GM18517 (cell line): ENCODE measurements at regions not wholly inside any gene's neighbourhood (a gene's known extent, or its start where the extent isn't known, plus 50 kb on each side); places are given as distances from the start of the nearest gene placed in this dataset.

Source experiments
- ATAC-seq: cut with Tn5 transposase; IDR thresholded peaks from one replicate; pipeline ENCODE4 v1.9.1; 2021; ENCODE audit warnings: mild to moderate bottlenecking, moderate library complexity; ENCODE audit not compliant: unreplicated experiment

DNA sequence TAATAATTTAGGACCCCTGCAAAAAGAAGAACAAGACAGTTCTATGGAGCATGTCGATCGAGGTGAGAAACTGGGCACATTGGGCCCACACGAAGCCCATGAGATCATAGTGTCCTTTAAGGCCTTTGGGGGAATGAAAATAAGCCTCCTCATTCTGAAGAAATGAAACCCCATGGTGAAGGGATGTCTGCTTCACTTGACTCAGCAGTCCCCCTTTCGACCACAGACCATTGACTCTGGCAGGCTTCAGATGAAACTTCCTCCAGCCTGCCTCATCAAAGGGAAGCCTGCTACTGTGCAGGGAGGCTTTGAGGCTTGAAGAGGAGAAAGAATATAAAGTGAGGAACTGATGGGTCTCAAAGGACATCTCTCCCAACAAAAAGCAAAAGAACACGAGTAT is 144.2 kb upstream of the FBXL4 start:
- no peak for ATAC-seq

DNA sequence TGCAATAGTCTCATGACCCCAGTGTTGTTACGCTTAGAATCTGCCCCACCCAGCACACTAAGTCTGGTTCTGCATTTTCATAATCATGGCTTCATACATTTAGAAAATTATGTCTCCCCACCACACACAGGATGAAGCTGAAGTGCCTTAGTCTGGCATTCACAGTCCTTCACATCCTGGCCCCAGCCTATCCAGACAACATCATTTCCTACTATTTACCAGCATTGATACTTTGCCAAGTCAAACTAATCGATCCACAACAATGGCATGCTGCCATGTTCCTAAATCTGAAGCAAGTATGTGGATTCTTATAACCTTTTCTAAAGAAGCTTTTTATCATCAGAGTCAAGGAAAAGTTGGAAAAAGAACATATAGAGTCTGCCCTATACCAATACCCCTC is 132.4 kb upstream of the FBXL4 start:
- ATAC-seq = no peak

DNA sequence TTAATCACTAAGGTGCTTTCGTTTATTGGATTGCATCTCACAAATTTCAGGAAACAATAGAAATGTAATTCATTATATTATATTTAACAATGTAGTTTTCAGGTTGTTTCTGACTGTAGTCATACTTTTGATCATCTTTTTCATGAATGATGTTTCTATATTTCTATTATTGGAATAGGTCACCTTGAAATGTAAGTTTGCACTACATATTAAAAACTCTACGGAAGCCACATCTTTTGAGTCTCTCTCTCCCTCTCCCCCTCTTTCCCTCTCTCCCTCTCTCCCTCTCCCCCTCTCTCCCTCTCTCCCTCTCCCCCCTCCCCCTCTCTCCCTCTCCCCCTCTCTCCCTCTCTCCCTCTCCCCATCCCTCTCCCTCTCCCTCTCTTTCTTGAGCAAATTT is 131.3 kb upstream of the FBXL4 start:
- ATAC-seq = no peak

DNA sequence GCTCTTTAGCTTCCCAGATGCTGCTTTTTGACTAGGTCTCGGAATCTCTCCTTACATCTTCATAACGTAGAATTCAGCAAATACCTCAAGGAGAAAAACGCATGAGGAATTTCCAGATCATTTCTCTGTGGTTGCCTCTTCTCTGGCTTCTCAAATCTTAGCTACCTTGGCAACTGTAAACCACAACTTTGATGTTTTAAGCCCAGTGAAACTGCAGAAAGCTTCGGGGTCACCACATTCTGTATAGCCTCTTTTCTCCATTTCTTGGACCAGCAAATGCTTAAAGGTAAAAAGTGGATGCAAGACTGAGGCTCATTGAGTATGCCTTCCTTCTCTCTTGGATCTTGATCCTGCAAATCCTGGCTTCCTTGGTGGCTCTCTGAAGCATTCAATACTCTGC is 125.5 kb upstream of the FBXL4 start:
- no peak for ATAC-seq

DNA sequence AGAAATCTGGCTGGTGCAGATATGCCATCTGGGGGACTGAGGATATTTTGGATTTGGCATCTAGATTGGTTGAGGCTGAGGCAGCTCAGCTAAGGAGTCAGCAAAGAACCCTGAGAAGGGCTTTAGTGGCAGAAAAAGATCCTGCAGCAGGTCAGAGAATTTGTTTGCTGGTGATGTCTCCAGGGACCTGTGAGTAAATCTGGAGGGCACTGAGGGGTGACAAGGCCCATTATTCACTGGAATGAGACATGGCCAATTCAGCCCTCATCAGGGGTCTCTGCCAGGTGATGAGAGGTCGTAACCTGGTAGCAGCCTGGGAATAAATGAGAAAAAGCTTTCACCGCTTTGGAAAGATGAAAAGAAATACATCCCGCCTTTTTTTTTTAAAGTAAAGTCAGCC is 118.3 kb upstream of the FBXL4 start:
- ATAC-seq = no peak

DNA sequence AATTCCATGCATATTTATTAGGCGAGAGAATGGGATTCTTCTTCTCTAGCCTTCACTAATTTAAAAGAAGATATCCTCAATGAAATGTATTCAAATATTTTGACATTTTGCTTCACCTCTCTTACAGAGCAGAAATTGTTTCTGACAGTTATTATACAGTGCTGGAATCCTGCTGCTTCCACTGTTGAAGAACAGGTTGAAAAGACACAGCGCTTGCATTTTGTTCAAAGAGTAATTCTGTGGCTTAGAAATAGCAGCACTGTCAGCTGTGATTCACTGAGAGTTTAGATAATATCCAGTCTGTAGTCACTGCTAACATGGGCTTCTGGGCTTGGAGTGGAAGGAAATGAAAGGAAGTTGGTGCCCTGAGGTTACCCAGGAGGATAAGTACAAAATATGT is 117.1 kb upstream of the FBXL4 start:
- no peak for ATAC-seq

DNA sequence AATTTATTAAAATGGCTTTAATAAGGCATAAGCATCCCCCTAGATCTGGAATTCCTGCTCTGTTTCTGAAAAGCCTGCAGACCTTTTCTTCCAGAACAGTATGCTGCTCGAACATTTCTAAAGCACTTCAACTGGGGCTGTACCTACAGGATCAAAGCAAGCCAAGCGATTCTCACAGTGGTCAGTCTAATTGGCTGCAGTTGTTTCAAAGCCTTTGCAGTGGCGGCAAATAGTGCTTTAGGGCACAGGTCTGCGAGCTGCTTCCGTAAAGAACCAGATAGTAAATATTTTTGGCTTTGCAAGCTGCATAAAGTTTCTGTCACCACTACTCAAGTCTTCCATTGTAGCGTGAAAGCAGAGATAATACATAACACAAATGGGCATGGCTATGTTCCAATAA is 88.9 kb upstream of the FBXL4 start:
- no peak for ATAC-seq

DNA sequence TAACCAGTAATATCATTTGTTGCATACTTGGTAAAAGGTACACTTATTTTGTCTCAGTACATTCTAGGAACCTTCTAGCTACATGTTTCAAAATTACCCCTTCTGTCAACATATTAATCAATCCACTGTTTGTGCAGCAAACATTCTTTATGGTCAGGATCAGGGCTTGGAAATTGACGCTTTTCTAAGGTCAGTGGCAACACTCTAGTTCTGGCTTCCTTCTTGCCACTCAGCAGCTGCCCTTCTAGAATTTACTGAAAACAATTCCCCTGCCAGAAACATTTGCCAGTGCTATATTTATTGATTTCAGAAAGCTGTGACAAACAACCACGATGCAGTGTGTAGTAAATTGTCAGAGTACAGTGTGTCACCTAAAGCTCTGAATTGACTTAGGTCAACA is 84.7 kb upstream of the FBXL4 start:
- no peak for ATAC-seq

DNA sequence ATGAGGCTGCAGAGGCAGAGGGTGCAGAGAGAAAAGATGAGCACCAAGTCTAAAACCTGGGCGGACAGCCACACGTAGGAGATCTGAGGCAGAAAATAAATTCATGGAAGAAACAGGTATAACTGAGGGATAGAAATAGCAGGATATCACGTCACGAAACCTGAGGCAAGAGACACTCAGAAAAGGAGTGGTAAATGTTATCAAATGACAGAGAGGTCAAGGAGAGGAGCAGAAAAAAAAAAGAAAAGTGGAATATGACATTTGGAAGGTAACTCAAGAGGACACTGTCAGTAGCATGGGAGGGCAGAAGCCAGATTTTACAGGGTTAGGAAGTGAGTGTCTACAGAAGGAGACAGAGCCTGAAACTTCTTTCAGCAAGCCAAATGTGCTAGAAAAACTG is 84.2 kb upstream of the FBXL4 start:
- no peak for ATAC-seq

DNA sequence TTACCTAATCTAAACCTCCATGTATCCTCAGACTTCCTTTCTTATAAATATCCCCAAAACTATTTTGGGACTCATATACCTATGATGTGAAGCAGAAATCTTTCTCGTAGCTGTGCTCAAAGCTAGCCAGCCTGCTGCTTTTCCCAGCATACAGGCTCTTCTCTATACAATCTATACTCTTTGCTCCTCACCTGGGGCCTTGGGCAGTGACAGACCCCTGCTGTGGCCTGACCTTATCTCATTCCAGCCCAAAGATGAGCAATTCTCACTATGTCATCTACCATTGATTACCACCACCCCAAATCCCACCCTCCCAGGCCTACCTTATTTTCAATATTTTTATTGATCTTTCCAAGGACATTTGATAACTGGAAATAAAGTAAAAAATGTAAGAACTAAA is 83.2 kb upstream of the FBXL4 start:
- ATAC-seq = no peak

DNA sequence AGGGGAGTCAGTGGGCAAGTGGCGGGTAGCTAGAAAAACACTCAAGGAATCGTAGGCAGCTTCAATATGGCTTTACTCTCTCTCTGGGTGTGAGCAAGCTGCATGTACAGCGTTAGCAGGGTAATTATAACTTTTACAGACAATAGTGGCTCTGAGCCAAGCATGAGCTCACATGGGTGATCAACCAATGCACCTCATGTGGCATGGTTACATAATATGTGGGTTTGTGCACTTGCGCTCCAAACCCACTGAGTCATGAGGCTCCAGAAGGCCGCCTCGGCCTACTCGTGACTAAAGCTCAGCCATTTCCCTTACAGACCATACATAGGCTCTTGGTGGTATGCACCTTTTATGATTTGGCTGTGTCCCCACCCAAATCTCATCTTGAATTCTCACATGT is 78.4 kb upstream of the FBXL4 start:
- no peak for ATAC-seq

DNA sequence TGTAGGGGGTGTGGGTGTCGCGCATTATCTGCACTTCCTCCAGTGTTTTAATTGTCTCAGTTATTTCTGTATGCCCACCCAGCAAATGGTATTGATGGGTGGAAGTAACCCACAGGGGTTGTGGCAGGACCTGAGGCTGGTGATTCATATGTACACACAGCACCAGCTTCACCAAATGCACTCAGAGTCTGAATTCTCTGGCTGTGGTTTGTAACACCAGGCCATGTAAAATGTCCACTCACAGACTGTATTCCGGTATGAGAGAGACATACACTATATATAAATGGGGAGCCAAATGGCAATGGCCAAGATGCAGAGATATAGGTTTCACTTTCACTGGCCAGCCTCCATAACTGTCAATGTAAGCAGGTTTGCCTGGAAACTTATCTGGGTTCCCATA is 76.3 kb upstream of the FBXL4 start:
- no peak for ATAC-seq

DNA sequence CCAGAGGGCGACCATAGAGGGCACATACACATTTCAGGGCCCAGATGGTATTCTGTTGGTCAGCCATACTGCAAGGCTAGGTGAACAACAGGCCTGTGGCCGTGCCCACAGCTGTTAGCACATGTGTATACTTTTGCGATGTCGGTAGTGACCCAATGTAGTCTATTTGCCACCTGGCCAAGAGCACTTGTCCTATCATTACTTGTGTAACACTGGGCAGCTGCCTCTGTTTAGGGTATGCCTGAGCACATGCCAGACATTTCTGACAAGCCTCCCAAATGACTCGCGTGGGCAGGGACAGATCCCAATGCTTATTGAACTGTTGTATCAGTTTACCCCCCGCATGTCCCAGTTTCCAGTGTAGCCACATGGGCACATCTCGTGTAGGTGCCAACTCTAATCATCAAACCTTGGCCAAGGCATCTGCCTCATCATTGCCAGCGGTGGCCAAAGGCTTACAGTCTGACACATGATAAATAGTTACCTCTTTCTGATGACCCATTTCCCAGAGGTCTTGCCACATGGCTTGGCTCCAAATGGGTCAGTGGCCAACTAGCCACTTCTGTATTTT is 74.4 kb upstream of the FBXL4 start:
- no peak for ATAC-seq

DNA sequence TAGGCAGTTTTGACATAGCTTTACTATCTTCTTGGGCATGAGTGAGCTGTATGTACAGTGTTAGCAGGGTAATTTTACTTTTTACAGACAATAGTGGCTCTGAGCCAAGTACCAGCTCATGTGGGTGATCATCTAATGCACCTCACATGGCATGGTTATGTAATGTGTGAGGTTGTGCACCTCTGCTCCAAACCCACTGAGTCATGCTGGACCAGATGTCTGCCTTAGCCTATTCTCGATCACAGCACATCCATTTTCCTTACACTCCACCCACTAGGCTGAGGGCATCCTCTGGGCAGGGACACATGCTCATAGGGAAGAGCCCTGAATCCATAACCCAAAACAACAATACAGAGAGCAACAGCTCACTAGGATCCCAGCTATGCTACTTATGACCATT is 71.6 kb upstream of the FBXL4 start:
- ATAC-seq = no peak

DNA sequence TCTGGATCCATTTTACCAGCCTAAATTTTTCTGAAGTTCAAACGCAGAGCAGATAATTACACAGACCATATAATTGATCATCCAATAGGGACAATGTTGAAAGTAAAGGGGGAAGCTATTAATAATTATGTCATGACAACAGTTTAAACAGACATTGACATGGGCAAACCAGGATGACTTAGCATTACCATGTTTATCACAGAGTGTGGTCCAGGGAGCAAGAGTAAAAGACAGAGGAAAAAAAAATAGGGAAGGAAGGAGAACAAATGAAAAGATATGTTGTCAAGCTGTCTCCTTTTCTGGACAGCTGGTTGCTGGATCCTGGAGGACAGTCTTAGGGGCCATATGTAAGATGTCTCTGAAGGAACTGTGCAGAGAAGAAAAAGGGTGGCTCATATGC is 69.4 kb upstream of the FBXL4 start:
- no peak for ATAC-seq

DNA sequence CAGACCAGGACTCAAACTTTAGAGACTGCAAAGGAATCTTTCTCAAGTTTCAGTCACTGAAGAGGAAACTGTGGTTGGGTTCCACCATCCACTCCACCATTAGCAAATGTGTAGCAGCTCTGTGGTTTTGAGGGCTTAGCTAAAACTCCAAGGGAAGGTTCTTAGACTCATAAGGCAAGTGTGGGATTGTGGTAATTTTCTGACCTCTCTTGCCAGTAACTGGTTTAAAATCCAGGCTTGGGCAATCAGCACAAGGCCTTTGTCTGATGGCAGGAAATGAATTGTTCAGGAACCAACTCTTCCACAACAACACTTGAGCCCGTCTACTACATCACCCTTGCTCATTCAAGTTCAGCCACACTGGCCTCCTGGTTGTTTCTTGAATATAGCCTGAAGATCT is 68.6 kb upstream of the FBXL4 start:
- ATAC-seq = no peak

DNA sequence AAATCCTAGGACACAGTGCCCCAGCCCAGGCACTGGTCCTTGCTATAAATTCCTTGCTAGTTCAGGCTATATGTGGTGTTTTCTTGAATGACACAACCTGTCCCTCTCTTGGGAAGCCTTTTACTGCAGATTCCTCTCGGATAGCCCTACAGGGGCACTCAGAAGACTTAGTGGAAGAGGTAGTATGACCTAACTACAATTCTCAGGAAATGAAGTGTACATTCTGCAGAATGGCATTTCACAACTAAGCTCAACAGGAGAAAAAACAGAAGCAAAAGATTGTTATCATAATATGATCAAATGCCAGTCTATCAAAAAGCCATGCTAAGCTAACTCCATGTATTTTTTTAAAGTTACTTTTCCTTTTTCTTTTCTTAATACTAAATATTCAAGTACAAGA is 66.3 kb upstream of the FBXL4 start:
- ATAC-seq = no peak

DNA sequence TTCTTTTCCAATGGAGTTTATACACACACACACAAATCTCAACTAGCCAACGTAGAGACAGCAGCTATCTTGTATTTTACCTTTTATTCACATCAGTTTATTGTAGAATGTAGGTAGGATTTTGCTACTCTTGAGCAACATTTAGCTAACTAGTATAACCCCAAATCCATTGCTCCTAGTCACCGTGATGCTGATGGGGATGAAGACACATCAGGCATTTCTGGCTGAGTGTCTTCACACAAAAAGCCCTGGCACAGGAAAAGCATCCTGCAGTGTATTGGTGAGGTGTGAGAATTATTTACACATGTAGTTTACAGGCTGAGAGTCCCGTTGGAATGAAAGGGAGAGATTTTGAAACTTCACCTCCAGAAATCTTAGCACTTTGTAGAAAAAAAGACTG is 65.9 kb upstream of the FBXL4 start:
- no peak for ATAC-seq

DNA sequence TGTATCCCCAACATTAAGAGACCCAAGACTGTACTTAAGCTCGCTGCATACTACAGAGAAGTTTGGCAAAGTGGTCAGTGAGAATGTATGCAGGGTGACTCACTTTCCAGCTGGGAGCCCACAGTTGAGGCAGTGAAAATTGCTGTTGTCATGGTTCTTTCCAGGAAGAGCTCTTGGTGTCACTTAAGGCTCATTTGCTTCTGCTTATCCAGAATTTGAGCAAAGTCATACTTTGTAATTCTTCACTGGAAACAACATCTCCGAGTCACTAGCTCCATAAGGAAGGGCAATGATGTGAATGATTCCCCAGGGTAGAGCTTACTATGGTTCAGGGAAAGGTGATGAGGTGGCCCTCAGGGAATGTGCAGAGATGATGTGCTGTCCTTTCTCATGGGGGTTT is 65.4 kb upstream of the FBXL4 start:
- no peak for ATAC-seq

DNA sequence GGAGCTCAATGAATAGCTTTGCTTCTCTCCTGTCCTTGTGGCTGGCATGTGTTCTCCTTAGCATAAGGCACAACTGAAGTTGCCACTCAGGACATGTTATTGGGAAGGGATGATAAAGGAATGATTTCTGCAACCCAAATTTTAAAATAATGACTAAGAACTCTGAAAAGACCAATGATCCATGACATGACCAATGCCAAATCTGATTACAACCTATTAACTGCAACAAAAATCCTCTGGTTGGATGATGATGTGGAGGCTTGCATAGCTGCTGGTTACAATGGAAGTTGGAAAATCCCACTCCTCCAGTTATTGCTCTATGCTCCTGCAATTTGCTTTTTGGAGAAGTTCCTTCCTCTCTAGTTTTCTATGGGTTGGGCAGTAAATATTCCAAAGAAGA is 63.4 kb upstream of the FBXL4 start:
- ATAC-seq = no peak

DNA sequence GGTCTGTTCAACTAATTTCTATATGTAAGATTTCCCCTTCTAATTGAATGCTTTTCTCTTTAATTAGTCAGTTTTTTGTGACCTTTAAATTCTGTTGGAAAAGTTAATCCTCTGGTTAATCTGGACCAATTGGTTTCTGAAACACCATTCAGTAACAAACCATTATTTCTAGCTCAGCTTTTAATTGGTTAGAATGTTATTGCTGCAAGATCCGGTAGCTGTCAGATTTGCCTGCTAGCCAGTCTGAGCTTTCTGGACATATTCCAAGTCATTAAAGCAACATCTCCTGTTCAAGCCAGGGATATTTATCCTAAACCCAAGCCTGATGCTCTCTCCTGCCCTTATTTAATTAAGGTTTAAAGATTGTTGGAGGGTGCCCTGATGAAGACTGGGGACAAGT is 55.1 kb upstream of the FBXL4 start:
- no peak for ATAC-seq

DNA sequence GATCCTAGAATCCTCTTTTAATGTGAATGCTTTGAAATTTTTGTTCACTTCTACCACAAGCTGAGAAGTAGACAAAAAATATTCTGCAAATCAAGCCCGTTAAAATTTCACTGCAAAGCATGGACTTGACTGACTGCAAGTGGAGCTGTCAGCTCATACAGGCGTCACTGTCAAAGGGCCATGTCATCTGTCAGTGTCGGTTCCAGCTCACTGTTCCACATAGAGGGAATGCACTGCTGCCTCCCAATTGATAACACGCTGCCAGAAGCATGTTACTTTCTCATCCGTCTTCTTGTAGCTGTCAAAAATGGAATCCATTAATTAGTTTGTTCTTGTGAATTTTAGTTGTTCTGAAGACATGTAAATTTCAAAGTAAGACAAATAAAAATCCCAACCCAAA is 50.4 kb upstream of the FBXL4 start:
- no peak for ATAC-seq
